NCI-H748 treated with DMSO at 0.1 percent for 48 hours (cell line): ENCODE measurements at regions not wholly inside any gene's neighbourhood (a gene's known extent, or its start where the extent isn't known, plus 50 kb on each side); places are given as distances from the start of the nearest gene placed in this dataset.

Experiments
- DNase-seq: peaks from one replicate; lab custom pipeline; 2025; lab: John Stamatoyannopoulos, UW

- DNase-seq, result no peak
Observed at GRCh38 chr17:12376276-12376675, 289.4 kb upstream of the MYOCD start.

DNA sequence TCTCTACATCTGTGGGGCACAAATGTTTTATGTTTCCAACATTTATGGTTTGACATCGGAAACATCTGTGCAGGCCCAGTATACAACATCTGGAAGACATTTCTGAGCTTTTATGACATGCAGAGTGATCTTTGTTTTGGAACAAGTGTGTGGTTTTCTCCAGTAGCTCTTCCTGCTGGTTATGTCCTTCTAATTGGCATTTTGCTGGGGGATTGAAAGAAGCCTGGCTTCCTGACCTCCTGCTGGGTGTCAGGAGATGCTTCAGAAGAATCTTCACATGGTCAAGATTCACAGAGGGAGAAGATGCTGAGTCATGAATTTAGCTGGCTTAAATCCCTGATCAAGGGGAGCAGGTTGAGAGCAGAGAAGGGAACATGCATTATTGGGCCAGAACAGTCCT lies 279.5 kb upstream of the MYOCD start:
- DNase-seq, result no peak

DNA sequence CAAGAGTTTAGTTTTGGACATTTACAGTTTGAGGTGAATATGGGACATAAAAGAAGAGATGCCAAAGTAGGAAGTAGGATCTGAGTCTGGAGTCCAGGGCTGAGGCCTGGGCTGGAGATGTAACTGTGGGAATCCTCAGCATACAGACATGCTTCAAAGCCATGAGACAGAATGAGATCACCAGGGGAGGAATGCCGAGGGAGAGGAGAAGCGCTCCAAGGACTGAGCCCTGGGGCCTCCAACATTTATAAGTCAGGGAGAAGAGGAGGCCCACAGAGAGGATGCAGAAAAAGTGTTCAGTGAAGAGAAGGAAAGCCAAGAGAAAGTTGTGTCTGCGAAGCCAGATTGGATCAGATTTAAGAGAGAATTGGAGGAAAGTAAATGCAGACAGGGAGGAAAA lies 277.5 kb upstream of the MYOCD start:
- DNase-seq, result no peak

DNA sequence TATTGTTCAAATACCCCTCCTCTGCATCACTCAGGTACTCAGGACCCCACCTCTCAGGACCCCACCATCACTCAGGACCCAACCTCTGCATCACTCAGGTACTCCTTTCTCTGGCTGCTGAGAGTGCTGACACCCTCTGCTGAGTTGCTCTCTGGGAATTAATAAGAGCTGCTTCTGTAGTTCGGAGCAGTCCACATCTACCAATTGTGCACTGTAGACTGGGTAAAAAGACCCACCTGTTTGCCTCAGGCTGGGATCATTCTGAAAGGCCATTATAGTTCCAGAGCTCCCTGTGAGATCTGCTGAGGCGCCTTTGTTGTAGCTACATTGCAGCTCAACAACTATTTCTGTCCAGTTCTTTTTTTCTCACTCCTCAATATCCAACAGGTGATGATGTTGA lies 276.3 kb upstream of the MYOCD start:
- no peak for DNase-seq

DNA sequence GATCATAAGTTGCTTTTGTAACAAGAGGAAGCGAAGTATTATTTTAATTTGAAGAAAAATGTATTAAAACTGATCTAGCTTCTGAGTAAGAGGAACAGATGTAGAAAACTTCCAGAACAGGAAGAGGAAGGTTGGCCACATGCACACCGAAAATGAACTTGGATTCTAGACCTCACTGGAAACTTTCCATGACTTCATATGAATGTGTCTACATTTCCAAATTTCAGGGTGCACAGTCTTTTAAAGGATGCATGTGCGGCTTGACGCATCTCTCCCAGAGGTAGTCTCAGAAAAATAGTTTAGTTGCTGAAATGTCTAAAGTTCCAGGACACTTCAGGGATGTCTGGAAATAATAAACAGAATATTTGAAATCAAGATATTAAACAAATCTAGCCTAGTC lies 275.1 kb upstream of the MYOCD start:
- no peak for DNase-seq

- DNase-seq, result no peak
Observed at GRCh38 chr17:12391468-12391867, 274.2 kb upstream of the MYOCD start.

GRCh38 chr17:12395733-12396354 lies 269.8 kb upstream of the MYOCD start:
- no peak for DNase-seq

GRCh38 chr17:12398441-12399051 lies 267.1 kb upstream of the MYOCD start:
- DNase-seq, result no peak

GRCh38 chr17:12402963-12403622 lies 262.6 kb upstream of the MYOCD start:
- no peak for DNase-seq

DNA sequence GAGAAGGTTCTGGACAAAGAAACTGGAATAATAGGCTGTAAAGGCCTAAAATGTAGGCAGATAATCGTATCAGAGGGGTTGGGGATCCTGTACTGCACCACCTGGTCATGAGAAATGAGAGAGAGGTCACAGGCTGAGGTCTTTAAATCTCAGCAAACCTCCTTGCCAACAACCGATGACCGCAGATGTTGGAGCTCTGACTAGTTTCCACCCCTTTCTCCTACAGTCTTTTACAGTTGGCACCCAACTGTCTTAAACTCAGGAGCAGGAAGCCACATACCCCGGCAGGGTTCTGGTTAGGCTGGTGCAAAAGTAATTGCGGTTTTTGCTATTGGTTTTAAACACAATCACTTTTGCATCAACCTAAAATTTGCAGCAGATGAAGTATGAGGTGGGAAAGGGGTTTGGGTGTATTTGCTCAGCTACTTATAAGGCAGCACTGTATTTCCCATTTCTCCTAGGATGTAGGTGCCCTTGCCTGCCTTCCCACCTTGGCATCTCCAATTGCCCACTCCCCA lies 261.8 kb upstream of the MYOCD start:
- no peak for DNase-seq

DNA sequence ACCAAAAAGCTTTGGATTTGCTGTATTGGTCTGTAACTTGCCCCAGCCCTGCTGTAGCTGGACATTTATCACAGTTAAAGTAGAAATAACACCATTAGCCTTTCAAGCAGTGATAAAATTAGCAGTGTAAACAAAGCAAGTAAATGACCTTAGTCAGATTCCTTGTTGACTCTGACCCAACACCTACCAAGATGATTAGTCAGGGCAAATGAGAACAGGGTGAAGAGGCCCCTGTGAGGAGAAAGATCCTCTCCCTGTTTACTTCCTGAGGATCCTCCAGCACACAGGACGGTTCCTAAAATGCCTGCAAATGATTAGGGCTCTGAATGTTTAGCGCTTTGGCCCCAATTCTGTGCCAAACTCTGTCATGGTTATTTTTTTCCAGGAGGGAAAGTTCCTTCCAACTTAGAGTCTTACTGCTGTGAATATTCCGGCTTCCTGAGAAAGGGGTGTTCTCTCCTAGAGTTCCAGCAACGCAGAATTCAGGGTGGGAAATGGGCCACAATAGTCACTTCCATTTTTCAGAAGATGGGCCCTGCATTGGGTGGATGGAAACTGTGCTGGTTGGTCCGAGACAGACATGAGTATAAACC lies 259.0 kb upstream of the MYOCD start:
- DNase-seq, result no peak

DNA sequence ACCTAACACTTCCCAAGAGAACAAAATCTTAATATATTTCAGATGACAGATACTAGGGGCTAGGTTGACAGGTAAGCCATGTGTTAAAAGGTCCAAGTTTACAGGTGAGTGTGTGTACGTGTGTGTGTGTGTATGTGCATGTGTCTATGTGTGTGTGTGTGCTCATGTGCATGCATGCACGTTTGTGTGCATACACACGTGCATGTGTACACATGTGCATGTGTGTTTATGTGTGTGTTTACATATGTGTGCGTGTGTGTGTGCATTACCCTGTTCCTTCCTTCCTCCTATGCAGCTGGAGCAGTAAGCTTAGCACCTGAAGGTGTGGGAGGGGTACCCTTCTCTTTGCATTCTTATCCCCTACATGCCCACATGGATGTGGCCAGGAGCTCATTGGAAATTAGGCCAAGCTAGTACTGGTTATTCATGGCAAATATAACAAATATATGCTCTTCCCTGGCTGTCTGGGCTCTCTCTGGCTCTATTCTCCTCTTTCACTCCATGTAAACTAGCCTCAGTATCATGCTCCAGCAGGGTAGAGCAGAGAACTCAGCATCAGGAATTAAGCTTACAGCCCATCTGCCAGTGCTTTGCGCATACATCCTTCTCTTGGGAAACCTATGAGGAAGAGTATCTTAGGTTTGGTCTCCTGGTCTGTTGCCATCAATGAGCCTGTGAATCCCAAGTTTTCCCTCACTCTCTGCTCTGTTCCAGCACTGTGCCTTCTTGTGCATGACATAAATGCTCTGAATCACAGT lies 258.0 kb upstream of the MYOCD start:
- DNase-seq, result no peak

GRCh38 chr17:12409082-12409481 lies 256.6 kb upstream of the MYOCD start:
- no peak for DNase-seq

DNA sequence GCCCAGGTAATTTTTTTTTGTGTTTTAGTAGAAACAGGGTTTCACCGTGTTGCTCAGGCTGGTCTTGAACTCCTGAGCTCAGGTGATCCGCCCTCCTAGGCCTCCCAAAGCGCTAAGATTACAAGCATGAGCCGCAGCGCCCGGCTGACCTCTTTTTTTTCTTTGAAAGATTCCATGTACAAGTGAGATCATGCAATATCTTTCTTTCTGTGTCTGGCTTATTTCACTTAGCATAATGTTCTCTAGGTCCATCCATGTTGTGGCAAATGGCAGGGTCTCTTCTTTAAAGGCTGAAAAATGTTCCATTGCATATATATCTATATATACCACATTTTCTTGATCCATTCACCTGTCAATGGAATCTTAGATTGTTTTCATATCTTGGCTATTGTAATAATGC lies 255.0 kb upstream of the MYOCD start:
- DNase-seq, result no peak

DNA sequence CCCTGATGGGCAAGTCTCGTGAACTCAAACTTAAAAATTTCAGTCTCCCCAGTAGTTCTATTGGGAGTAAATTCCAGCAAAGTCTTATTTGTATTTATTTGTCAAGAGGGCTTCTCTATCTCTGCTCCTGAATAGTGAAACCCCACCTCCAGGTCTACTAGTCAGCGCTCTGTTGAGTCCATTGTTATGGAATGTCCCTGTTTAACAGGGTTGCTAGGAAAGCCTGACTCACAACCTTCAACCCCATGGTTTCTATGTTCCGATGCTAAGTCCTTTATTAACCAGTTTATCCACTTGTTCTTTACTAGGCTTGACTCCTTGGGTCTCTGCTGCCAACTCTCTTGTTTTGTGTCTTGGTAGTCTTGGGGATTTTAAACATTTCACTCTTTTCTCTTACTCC lies 250.7 kb upstream of the MYOCD start:
- DNase-seq, result no peak

DNA sequence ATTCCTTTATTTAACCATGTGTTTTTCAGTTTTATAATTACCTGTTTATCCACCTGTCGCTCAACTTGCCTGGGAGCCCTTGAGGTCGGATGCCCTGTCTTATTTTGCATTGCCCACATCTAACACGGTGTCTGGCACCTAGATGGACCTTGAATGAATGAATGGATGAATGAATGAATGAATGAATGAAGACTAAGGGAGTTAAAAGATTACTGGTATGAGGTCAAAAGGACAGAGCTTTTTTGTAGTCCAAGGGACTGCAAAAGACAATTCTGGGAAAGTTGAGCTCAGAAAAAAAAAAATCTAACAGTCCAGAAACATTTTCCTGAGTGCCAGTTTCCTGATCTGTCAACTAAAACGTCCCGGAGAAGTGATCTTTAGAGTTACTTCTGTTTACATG lies 244.6 kb upstream of the MYOCD start:
- DNase-seq, result no peak

GRCh38 chr17:12421646-12422306 lies 243.9 kb upstream of the MYOCD start:
- no peak for DNase-seq

DNA sequence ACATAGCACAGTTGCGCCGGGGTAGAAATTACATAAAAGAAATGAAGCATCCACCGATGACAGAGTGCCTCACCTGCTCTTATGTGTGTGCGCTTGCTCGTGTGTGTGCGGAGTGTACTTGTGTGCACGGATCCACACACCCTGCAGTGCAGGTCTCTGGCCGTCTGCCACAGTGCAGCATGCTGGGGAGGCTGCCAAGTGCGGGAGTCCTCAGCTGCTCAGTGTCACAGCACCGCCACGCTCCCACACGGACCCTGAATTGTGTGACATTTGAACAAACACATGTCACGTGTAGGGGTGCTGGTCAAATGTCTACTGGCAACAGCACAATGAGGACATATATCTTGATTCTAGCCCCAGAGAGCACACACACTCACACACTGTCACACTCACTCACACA lies 243.0 kb upstream of the MYOCD start:
- no peak for DNase-seq

- no peak for DNase-seq
Observed at GRCh38 chr17:12423337-12423736, 242.4 kb upstream of the MYOCD start.

GRCh38 chr17:12429116-12429515 lies 236.6 kb upstream of the MYOCD start:
- DNase-seq, result no peak

DNA sequence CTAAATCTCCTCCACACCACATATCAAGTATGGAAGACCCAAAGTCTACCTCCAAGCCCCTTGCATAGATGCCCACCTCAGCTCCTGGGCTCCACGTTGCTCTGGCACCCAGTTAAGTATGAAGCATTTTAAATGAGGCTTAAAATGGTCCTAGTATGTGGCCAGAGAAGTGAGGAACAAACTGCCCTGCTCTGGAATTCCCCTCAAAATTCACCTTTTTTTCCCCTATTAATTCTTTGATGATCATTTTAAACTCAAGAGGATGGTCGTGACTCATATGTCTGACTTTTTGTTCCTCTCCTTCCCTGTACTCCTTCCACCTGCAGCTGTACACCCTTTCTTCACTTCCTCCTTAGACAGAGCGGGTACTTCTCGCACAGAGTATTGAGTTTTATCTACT lies 234.5 kb upstream of the MYOCD start:
- DNase-seq, result no peak

DNA sequence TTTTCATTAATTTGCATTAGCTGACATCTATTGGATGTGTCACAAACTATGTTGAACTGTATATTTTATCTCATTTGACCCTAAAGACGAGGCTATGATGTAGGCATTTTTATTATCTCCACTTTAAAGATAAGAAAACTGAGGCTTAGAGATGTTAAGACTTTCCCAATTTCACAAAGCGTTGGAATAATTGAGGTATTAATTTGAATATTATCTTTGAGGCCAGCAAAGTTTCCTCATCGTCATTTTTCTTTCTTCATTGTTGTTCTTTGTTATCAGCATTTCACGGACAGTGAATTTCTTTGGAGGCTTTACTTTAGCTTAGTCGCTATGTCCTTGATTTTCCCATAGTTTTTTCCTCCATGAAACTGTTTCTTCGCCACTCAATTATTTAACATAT lies 227.5 kb upstream of the MYOCD start:
- DNase-seq, result no peak
